ENCODE measurements at regions not wholly inside any gene's neighbourhood (a gene's known extent, or its start where the extent isn't known, plus 50 kb on each side); places are given as distances from the start of the nearest gene placed in this dataset.
"Not testable (repeated sequence)": the region's sequence is repeated elsewhere in the genome, so short reads cannot be mapped to it uniquely, and the experiment has no call there.

DNA sequence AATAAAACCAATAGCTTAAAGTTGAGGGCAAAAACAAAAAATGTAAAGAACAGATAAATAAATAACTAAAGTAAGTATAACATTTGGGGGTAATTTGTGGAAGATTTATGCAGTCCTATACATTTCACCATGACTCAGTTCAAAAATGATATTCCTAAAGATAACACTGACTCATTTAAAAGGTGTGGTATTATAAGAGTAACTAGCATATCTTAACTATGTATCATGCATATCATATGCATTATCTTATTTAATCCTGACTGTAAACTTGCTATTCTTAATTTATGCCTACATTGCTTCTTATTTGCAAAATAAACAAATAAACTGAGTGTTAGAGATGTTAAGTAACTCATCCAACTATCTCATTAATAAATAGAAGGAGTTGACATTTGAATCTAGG lies 726.5 kb upstream of the PKDCC start:
- H3K36me3 ChIP-seq = no peaks in the 10 kb centered on the region
- peaks cover 0 to 5% of the 10 kb centered on the region in 2 donors for H3K4me1 ChIP-seq
- no peak for DNase-seq
- intact Hi-C loops (cut with DNase I) = no loop called here
- H3K9me3 ChIP-seq = no peaks in the 10 kb centered on the region
- TF ChIP-seq CTCF (IDR thresholded peaks at IDR 0.05) (no peak), POLR2A (IDR thresholded peaks at IDR 0.05) (no peak)
- no peak overlapping the region for H3K4me3 ChIP-seq (replicated peaks in 1 of 3)
- H3K27me3 ChIP-seq = no peaks in the 10 kb centered on the region
- H3K27ac ChIP-seq = no peak overlapping the region

- no peaks in the 10 kb centered on the region for H3K27me3 ChIP-seq
- 72 to 81% methylated on average over 2 of the region's 2 CpGs for WGBS, 2 donors
These were observed 721.0 kb upstream of the PKDCC start for GRCh38 chr2:41326851-41327250.

GRCh38 chr2:41329040-41329439 lies 718.8 kb upstream of the PKDCC start:
- no peak for TF ChIP-seq CTCF (IDR thresholded peaks at IDR 0.05)
- no peak for TF ChIP-seq POLR2A (IDR thresholded peaks at IDR 0.05)
- no peaks in the 10 kb centered on the region for H3K27me3 ChIP-seq
- no peaks in the 10 kb centered on the region for H3K9me3 ChIP-seq
- H3K4me3 ChIP-seq (replicated peaks in 1 of 3) = no peak overlapping the region
- H3K4me1 ChIP-seq = peaks cover 0 to 5% of the 10 kb centered on the region in 2 donors
- no peak for DNase-seq
- WGBS, 2 donors = 94 to 95% methylated on average over 3 of the region's 3 CpGs
- intact Hi-C loops (cut with DNase I) = no loop called here
- no peaks in the 10 kb centered on the region for H3K36me3 ChIP-seq
- H3K27ac ChIP-seq = no peak overlapping the region

More at GRCh38 chr2:41326851-41327250, 721.0 kb upstream of the PKDCC start:
- Histone ChIP-seq H3K4me3 (replicated peaks in 1 of 3) (no peak overlapping the region), H3K27ac (no peak overlapping the region), H3K4me1 (peaks cover 0 to 5% of the 10 kb centered on the region in 2 donors), H3K9me3 (no peaks in the 10 kb centered on the region), H3K36me3 (no peaks in the 10 kb centered on the region)
- no peak for TF ChIP-seq POLR2A (IDR thresholded peaks at IDR 0.05)
- no peak for TF ChIP-seq CTCF (IDR thresholded peaks at IDR 0.05)
- intact Hi-C loops (cut with DNase I) = no loop called here
- DNase-seq = peak; percentile 1 to 10

- H3K4me1 ChIP-seq = no peaks in the 10 kb centered on the region
- H3K4me3 ChIP-seq (replicated peaks in 1 of 3) = no peak overlapping the region
- DNase-seq = no peak
- H3K27ac ChIP-seq = no peak overlapping the region
- no peaks in the 10 kb centered on the region for H3K27me3 ChIP-seq
- WGBS, 2 donors = 94 to 95% methylated on average over 2 of the region's 2 CpGs
- no peaks in the 10 kb centered on the region for H3K9me3 ChIP-seq
- intact Hi-C loops (cut with DNase I) = no loop called here
- no peaks in the 10 kb centered on the region for H3K36me3 ChIP-seq
- TF ChIP-seq CTCF (IDR thresholded peaks at IDR 0.05) (no peak), POLR2A (IDR thresholded peaks at IDR 0.05) (no peak)
These were observed 713.7 kb upstream of the PKDCC start for GRCh38 chr2:41334159-41334558.

GRCh38 chr2:41335573-41335972 lies 712.2 kb upstream of the PKDCC start:
- DNase-seq; H3K9me3 ChIP-seq; H3K27me3 ChIP-seq; H3K4me3 ChIP-seq (replicated peaks in 1 of 3); intact Hi-C loops (cut with DNase I); H3K36me3 ChIP-seq; H3K4me1 ChIP-seq; H3K27ac ChIP-seq: not testable (repeated sequence)
- 80 to 96% methylated on average over 1 to 19 of the region's 31 CpGs for WGBS, 2 donors

DNA sequence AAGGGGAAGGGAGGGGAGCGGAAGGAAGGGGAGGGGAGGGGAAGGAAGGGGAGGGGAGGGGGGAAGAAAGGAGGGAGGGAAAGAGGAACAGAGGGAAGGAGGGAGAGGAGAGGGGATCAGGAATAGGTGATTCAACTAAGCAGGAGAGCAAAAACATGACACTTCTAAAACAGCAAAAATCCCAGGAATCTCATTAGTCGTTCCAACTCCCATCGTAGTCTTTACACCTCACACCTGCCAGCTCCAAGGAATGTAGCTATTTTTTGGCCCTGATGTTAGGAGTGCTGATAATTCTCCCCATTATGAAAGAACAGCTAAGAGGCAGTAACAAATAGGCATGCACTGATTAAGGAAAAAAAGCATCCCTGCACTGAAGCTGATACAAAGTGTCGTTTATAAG lies 709.9 kb upstream of the PKDCC start:
- Histone ChIP-seq H3K4me3 (replicated peaks in 1 of 3) (no peak overlapping the region), H3K36me3 (no peaks in the 10 kb centered on the region), H3K9me3 (no peaks in the 10 kb centered on the region), H3K27me3 (no peaks in the 10 kb centered on the region), H3K4me1 (no peaks in the 10 kb centered on the region), H3K27ac (no peak overlapping the region)
- 62% methylated on average over 4 of the region's 4 CpGs for WGBS, 2 donors
- no peak for TF ChIP-seq POLR2A (IDR thresholded peaks at IDR 0.05)
- no peak for TF ChIP-seq CTCF (IDR thresholded peaks at IDR 0.05)
- intact Hi-C loops (cut with DNase I) = no loop called here
- no peak for DNase-seq

All from thyroid gland (tissue), 4 donors.